ENCODE measurements at regions not wholly inside any gene's neighbourhood (a gene's known extent, or its start where the extent isn't known, plus 50 kb on each side); places are given as distances from the start of the nearest gene placed in this dataset.

DNA sequence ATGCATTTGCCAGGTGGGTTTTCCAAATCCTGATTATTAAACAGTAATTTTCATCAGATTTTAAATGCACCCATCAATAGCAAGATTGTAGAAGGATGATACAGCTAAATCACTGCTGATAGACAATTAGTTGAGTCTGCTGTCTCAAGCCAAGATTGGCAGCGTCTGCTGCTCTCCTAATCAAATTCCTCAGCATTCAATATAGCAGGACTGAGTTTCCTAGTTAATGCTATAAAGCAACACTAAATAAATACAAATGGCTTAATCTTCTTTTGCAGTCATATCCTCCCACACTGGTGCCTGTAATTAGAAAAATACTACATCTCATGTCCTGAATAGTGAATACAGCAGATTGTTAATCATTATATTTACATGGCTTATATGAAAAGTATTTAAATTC is 1028.8 kb downstream of the ADGRL2 start:
- TF ChIP-seq, protein P1, sequence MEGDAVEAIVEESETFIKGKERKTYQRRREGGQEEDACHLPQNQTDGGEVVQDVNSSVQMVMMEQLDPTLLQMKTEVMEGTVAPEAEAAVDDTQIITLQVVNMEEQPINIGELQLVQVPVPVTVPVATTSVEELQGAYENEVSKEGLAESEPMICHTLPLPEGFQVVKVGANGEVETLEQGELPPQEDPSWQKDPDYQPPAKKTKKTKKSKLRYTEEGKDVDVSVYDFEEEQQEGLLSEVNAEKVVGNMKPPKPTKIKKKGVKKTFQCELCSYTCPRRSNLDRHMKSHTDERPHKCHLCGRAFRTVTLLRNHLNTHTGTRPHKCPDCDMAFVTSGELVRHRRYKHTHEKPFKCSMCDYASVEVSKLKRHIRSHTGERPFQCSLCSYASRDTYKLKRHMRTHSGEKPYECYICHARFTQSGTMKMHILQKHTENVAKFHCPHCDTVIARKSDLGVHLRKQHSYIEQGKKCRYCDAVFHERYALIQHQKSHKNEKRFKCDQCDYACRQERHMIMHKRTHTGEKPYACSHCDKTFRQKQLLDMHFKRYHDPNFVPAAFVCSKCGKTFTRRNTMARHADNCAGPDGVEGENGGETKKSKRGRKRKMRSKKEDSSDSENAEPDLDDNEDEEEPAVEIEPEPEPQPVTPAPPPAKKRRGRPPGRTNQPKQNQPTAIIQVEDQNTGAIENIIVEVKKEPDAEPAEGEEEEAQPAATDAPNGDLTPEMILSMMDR (IDR thresholded peaks at IDR 0.05; ENCODE audit: unreplicated experiment) = no peak
- BruUV-seq (replicated peaks) = no TSS peak
- H3K4me1 Mint-ChIP-seq (ENCODE audit: low read depth, unreplicated experiment) = no peaks in the 10 kb centered on the region

DNA sequence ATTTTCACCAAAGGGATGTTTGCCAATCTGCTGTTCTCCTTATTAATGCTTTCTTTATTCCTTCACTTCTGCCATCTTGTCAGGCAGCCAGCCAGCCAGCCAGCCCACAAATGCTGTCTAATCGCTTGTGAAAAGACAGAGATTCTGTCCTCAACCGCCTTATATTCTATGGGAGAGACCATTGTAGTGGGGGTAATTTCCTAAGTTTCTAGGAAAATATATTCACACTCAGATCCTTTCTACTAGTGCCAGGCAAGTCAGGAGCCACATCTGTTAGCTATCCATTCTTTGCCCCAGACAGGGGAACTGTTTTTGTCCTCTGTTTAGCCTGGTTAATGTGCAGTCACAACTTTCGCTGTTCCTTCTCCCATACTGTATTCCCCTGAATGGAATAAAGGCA is 1023.1 kb downstream of the ADGRL2 start:
- no TSS peak for BruUV-seq (replicated peaks)
- Mint-ChIP-seq H3K9me3 (ENCODE audit: low read depth, unreplicated experiment) (no peaks in the 10 kb centered on the region), H3K27me3 (ENCODE audit: unreplicated experiment) (no peaks in the 10 kb centered on the region), H3K4me1 (ENCODE audit: low read depth, unreplicated experiment) (no peaks in the 10 kb centered on the region), H3K27ac (ENCODE audit: unreplicated experiment) (no peak overlapping the region), H3K4me3 (ENCODE audit: low read depth, unreplicated experiment) (no peak overlapping the region), H3K36me3 (ENCODE audit: insufficient read depth, unreplicated experiment) (no peaks in the 10 kb centered on the region)
- TF ChIP-seq, protein P1 (IDR thresholded peaks at IDR 0.05; ENCODE audit: unreplicated experiment) = no peak
- CTCF ChIA-PET = no interaction called here
- intact Hi-C loops (cut with micrococcal nuclease; ENCODE audit: unreplicated experiment) = no loop called here
- no peak for DNase-seq

More for the DNA sequence above, 1028.8 kb downstream of the ADGRL2 start:
- Mint-ChIP-seq H3K27ac (ENCODE audit: unreplicated experiment) (no peak overlapping the region), H3K27me3 (ENCODE audit: unreplicated experiment) (no peaks in the 10 kb centered on the region), H3K36me3 (ENCODE audit: insufficient read depth, unreplicated experiment) (no peaks in the 10 kb centered on the region), H3K9me3 (ENCODE audit: low read depth, unreplicated experiment) (peaks cover 5% of the 10 kb centered on the region), H3K4me3 (ENCODE audit: low read depth, unreplicated experiment) (no peak overlapping the region)
- CTCF ChIA-PET = no interaction called here
- intact Hi-C loops (cut with micrococcal nuclease; ENCODE audit: unreplicated experiment) = no loop called here
- DNase-seq = no peak

GRCh38 chr1:82820816-82821215 is 1020.1 kb downstream of the ADGRL2 start:
- Mint-ChIP-seq H3K27me3 (ENCODE audit: unreplicated experiment) (no peaks in the 10 kb centered on the region), H3K36me3 (ENCODE audit: insufficient read depth, unreplicated experiment) (no peaks in the 10 kb centered on the region), H3K4me3 (ENCODE audit: low read depth, unreplicated experiment) (no peak overlapping the region), H3K27ac (ENCODE audit: unreplicated experiment) (no peak overlapping the region), H3K9me3 (ENCODE audit: low read depth, unreplicated experiment) (peaks cover 3% of the 10 kb centered on the region), H3K4me1 (ENCODE audit: low read depth, unreplicated experiment) (no peaks in the 10 kb centered on the region)
- CTCF ChIA-PET = no interaction called here
- intact Hi-C loops (cut with micrococcal nuclease; ENCODE audit: unreplicated experiment) = no loop called here
- no TSS peak for BruUV-seq (replicated peaks)
- TF ChIP-seq, protein P1 (IDR thresholded peaks at IDR 0.05; ENCODE audit: unreplicated experiment) = no peak
- no peak for DNase-seq

GRCh38 chr1:82819234-82819633 is 1018.5 kb downstream of the ADGRL2 start:
- no peak overlapping the region for H3K27ac Mint-ChIP-seq (ENCODE audit: unreplicated experiment)
- H3K4me3 Mint-ChIP-seq (ENCODE audit: low read depth, unreplicated experiment) = no peak overlapping the region
- CTCF ChIA-PET = no interaction called here
- no peaks in the 10 kb centered on the region for H3K4me1 Mint-ChIP-seq (ENCODE audit: low read depth, unreplicated experiment)
- BruUV-seq (replicated peaks) = no TSS peak
- no peak for DNase-seq
- H3K27me3 Mint-ChIP-seq (ENCODE audit: unreplicated experiment) = no peaks in the 10 kb centered on the region
- H3K36me3 Mint-ChIP-seq (ENCODE audit: insufficient read depth, unreplicated experiment) = no peaks in the 10 kb centered on the region
- H3K9me3 Mint-ChIP-seq (ENCODE audit: low read depth, unreplicated experiment) = peaks cover 3% of the 10 kb centered on the region
- TF ChIP-seq, protein P1 (IDR thresholded peaks at IDR 0.05; ENCODE audit: unreplicated experiment) = no peak
- intact Hi-C loops (cut with micrococcal nuclease; ENCODE audit: unreplicated experiment) = no loop called here
